ENCODE measurements at regions not wholly inside any gene's neighbourhood (a gene's known extent, or its start where the extent isn't known, plus 50 kb on each side); places are given as distances from the start of the nearest gene placed in this dataset.

DNA sequence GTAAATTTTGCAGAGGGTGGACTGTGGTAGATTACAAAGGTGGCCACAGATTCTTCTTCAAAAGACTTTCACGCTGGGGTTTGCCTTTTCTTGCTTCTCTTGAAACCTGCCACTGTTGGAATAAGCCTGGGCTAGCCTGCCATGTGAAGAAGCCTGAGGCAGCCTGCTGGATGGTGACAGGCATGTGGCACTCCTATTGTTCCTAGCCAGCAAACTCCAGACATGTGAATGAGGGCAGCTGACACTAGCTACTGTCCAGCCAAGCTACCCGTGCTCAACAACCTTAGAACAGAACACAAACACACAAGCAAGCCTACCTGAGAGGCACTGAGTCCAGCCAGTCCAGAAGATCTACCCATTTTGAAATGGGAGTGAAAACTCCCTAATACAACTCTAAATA is 322.7 kb upstream of the LARGE1 start:
- Histone ChIP-seq H3K27me3 (no peaks in the 10 kb centered on the region), H3K9me3 (peaks cover 0 to 8% (median 0%) of the 10 kb centered on the region in 12 donors), H3K4me1 (no peaks in the 10 kb centered on the region), H3K27ac (peak overlapping the region in 1 of 12 donors; percentile 8), H3K36me3 (no peaks in the 10 kb centered on the region), H3K4me3 (no peak overlapping the region)
- TF ChIP-seq, protein P1, sequence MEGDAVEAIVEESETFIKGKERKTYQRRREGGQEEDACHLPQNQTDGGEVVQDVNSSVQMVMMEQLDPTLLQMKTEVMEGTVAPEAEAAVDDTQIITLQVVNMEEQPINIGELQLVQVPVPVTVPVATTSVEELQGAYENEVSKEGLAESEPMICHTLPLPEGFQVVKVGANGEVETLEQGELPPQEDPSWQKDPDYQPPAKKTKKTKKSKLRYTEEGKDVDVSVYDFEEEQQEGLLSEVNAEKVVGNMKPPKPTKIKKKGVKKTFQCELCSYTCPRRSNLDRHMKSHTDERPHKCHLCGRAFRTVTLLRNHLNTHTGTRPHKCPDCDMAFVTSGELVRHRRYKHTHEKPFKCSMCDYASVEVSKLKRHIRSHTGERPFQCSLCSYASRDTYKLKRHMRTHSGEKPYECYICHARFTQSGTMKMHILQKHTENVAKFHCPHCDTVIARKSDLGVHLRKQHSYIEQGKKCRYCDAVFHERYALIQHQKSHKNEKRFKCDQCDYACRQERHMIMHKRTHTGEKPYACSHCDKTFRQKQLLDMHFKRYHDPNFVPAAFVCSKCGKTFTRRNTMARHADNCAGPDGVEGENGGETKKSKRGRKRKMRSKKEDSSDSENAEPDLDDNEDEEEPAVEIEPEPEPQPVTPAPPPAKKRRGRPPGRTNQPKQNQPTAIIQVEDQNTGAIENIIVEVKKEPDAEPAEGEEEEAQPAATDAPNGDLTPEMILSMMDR (IDR thresholded peaks at IDR 0.05) = no peak
- TF ChIP-seq POLR2A (IDR thresholded peaks at IDR 0.05) = no peak
- intact Hi-C loops (cut with DNase I) = no loop called here
- WGBS, 4 donors = 45 to 54% (median 51%) methylated on average over 2 of the region's 2 CpGs
- DNase-seq = peak in 1 of 5 donors; percentile 44
- ATAC-seq = peak in 3 of 4 donors; percentile 64 to 93 (median 71)

DNA sequence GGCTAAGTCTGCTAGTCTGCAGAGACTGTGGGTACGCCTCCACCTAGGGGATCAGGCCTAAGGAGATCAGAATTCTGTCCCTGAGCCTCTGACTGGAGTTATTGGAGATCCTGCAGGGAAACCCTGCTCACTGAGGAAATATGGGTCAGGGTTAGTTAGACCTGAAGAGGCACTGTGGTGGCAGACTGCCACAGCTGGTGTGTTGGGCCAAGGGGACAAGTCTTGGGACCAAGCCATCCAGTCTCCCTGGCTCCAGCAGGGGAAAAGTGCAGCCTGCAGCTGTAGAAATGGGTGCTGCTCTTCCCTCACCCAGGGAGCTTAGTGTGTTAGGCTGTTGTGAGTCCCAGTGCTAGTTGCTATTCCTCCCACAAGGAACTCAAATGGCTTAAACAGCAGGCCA is 334.8 kb upstream of the LARGE1 start:
- H3K36me3 ChIP-seq = no peaks in the 10 kb centered on the region
- intact Hi-C loops (cut with DNase I) = no loop called here
- peaks cover 0 to 6% (median 0%) of the 10 kb centered on the region in 12 donors for H3K4me1 ChIP-seq
- ATAC-seq = peak; percentile 37 to 77 (median 54)
- DNase-seq = peak; percentile 18 to 77 (median 60)
- H3K9me3 ChIP-seq = peaks cover 0 to 21% (median 7%) of the 10 kb centered on the region in 12 donors
- no peaks in the 10 kb centered on the region for H3K27me3 ChIP-seq
- no peak for TF ChIP-seq POLR2A (IDR thresholded peaks at IDR 0.05)
- no peak overlapping the region for H3K4me3 ChIP-seq
- H3K27ac ChIP-seq = no peak overlapping the region
- 84 to 100% (median 89%) methylated on average over 1 of the region's 1 CpG for WGBS, 4 donors

DNA sequence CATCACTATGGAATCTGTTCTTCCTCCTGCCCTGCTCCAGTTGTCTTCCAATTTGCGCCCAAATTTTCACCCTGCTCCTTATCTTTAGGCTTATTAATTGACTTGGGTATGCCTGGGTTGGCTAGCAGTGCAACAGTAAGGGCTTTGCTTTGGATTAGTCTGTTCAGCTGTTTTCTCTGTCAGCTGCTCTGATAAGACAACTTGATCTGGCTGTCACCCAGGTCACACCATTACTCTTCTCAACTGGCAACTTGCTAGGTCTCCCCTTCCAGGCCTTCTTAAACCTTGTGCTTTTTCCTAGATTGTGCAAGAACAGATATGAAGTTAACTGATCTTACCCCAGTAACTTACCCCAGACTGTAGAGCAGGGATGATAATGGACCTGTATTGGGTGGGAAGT is 357.8 kb upstream of the LARGE1 start:
- H3K36me3 ChIP-seq = no peaks in the 10 kb centered on the region
- no peaks in the 10 kb centered on the region for H3K9me3 ChIP-seq
- peak in 1 of 4 donors; percentile 57 for ATAC-seq
- TF ChIP-seq, protein P1 (IDR thresholded peaks at IDR 0.05) = no peak
- TF ChIP-seq POLR2A (IDR thresholded peaks at IDR 0.05) = no peak
- H3K4me3 ChIP-seq = no peak overlapping the region
- intact Hi-C loops (cut with DNase I) = no loop called here
- WGBS, 4 donors = 18 to 40% (median 32%) methylated on average over 1 of the region's 1 CpG
- DNase-seq = no peak
- H3K27ac ChIP-seq = no peak overlapping the region
- H3K27me3 ChIP-seq = no peaks in the 10 kb centered on the region
- peaks cover 0 to 9% (median 0%) of the 10 kb centered on the region in 12 donors for H3K4me1 ChIP-seq

DNA sequence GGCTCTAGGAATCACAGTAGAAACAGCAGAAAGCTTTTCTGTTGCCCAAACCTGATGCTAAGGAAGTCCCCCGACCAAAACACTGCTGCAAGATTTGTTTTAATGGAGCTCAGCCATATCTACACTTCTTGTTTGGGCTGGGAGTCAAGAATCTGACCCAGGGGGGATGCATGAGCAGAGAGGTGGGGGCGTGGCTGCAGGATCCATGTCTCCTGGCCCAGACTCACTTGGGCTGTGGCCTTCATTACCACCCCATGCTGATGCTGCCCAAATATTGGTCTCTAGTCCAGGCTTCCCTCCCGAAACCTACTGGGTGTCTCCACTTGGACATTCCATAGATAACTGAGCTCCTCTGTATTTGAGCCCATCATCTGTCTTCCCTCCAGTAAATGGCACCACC is 361.5 kb upstream of the LARGE1 start:
- no peak for TF ChIP-seq POLR2A (IDR thresholded peaks at IDR 0.05)
- TF ChIP-seq, protein P1 (IDR thresholded peaks at IDR 0.05) = no peak
- intact Hi-C loops (cut with DNase I) = no loop called here
- peaks cover 0 to under 1% (median 0%) of the 10 kb centered on the region in 9 donors for H3K27me3 ChIP-seq
- DNase-seq = no peak
- H3K9me3 ChIP-seq = no peaks in the 10 kb centered on the region
- no peak overlapping the region for H3K4me3 ChIP-seq
- peak in 1 of 4 donors; percentile 33 for ATAC-seq
- H3K27ac ChIP-seq = no peak overlapping the region
- no peaks in the 10 kb centered on the region for H3K36me3 ChIP-seq
- WGBS, 4 donors = 36 to 44% (median 40%) methylated on average over 3 of the region's 3 CpGs
- H3K4me1 ChIP-seq = peaks cover 0 to 9% (median 0%) of the 10 kb centered on the region in 12 donors

DNA sequence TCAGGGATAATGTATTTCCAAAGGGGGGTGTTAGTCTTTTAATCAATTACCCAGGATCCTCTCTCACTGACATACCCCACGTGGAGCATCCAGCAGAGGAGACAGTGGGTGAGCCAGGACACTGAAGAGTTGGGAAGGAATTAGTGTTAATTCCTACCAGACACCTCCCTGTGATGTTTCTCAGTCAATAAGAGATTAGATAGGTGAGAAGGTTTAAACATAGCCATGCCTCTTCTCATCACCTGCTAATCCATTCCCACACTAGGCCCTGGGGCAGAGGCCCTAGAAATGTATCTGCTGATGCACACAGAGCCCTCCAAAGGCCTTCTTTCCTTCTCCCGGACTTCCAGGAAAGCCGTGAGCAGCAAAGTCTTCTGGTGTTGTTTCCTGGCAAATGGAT is 363.6 kb upstream of the LARGE1 start:
- H3K4me1 ChIP-seq = peaks cover 0 to 4% (median 0%) of the 10 kb centered on the region in 12 donors
- H3K9me3 ChIP-seq = no peaks in the 10 kb centered on the region
- no peak overlapping the region for H3K4me3 ChIP-seq
- no peak overlapping the region for H3K27ac ChIP-seq
- TF ChIP-seq, protein P1 (IDR thresholded peaks at IDR 0.05) = no peak
- WGBS, 4 donors = 51 to 68% (median 65%) methylated on average over 3 of the region's 3 CpGs
- DNase-seq (no peak), ATAC-seq (no peak)
- intact Hi-C loops (cut with DNase I) = no loop called here
- H3K36me3 ChIP-seq = no peaks in the 10 kb centered on the region
- H3K27me3 ChIP-seq = peaks cover 0 to 4% (median 0%) of the 10 kb centered on the region in 9 donors

Data from heart left ventricle (tissue), 16 donors.